ENCODE measurements at regions not wholly inside any gene's neighbourhood (a gene's known extent, or its start where the extent isn't known, plus 50 kb on each side); places are given as distances from the start of the nearest gene placed in this dataset.

GRCh38 chr6:21997119-21998037, 299.5 kb downstream of the PRL start:
- DNase-seq (ENCODE audit: low spot score): no peak

- DNase-seq (ENCODE audit: low spot score): no peak
Observed at GRCh38 chr6:21998582-21998981, 298.3 kb downstream of the PRL start.

GRCh38 chr6:21999012-21999528, 297.8 kb downstream of the PRL start:
- DNase-seq (ENCODE audit: low spot score): no peak

GRCh38 chr6:21999741-22000140, 297.1 kb downstream of the PRL start:
- DNase-seq (ENCODE audit: low spot score): no peak

GRCh38 chr6:22001396-22002027, 295.3 kb downstream of the PRL start:
- no peak for DNase-seq (ENCODE audit: low spot score)

- no peak for DNase-seq (ENCODE audit: low spot score)
Observed at GRCh38 chr6:22003287-22003686, 293.5 kb downstream of the PRL start.

GRCh38 chr6:22006795-22007194, 290.0 kb downstream of the PRL start:
- DNase-seq (ENCODE audit: low spot score): no peak

- DNase-seq (ENCODE audit: low spot score): no peak
Observed at GRCh38 chr6:22007469-22007868, 289.4 kb downstream of the PRL start.

- DNase-seq (ENCODE audit: low spot score): no peak
Observed at GRCh38 chr6:22008248-22008836, 288.5 kb downstream of the PRL start.

GRCh38 chr6:22010102-22010501, 286.7 kb downstream of the PRL start:
- no peak for DNase-seq (ENCODE audit: low spot score)

- DNase-seq (ENCODE audit: low spot score): no peak
Observed at GRCh38 chr6:22015216-22015615, 281.6 kb downstream of the PRL start.

- DNase-seq (ENCODE audit: low spot score): no peak
Observed at GRCh38 chr6:22015944-22016343, 280.9 kb downstream of the PRL start.

GRCh38 chr6:22017272-22017671, 279.6 kb downstream of the PRL start:
- no peak for DNase-seq (ENCODE audit: low spot score)

- no peak for DNase-seq (ENCODE audit: low spot score)
Observed at GRCh38 chr6:22017766-22018165, 279.1 kb downstream of the PRL start.

- DNase-seq (ENCODE audit: low spot score): no peak
Observed at GRCh38 chr6:22019857-22020256, 277.0 kb downstream of the PRL start.

GRCh38 chr6:22020299-22021003, 276.4 kb downstream of the PRL start:
- no peak for DNase-seq (ENCODE audit: low spot score)

- DNase-seq (ENCODE audit: low spot score): no peak
Observed at GRCh38 chr6:22021966-22022365, 274.9 kb downstream of the PRL start.

- no peak for DNase-seq (ENCODE audit: low spot score)
Observed at GRCh38 chr6:22023937-22024336, 272.9 kb downstream of the PRL start.

GRCh38 chr6:22024973-22025467, 271.8 kb downstream of the PRL start:
- no peak for DNase-seq (ENCODE audit: low spot score)

GRCh38 chr6:22025468-22026163, 271.2 kb downstream of the PRL start:
- DNase-seq (ENCODE audit: low spot score): peak; percentile 67

- no peak for DNase-seq (ENCODE audit: low spot score)
Observed at GRCh38 chr6:22026164-22026678, 270.6 kb downstream of the PRL start.

All from iPS-NIHi11 (cell line).